Adrenal gland (tissue), 5 donors: ENCODE measurements at regions not wholly inside any gene's neighbourhood (a gene's known extent, or its start where the extent isn't known, plus 50 kb on each side); places are given as distances from the start of the nearest gene placed in this dataset.

ENCODE experiments used
- POLR2A ChIP-seq, 2 donors: fragments of 450-650 bp; IDR thresholded peaks; one replicate each; pipeline ENCODE4 v1.6.1; 2017; ENCODE audit warnings: antibody characterized with exemption in 2 of 2, mild to moderate bottlenecking in 2 of 2, moderate library complexity in 1 of 2
- TF ChIP-seq, protein P1 (sequence below), 6 experiments: fragments of 450-650 bp in 4 of 6; fragments of 200-600 bp in 2 of 6; sonication (generic) in 1 of 6; IDR thresholded peaks; 1 replicate in 5 of 6; 2 replicates in 1 of 6; pipeline versions ENCODE4 v1.5.1 to v1.8.0; 2016 to 2021; ENCODE audit warnings: antibody characterized with exemption in 6 of 6, mild to moderate bottlenecking in 2 of 6, moderate library complexity in 1 of 6
- donor health status: DM: no; HTN: no; CAD: no.

DNA sequence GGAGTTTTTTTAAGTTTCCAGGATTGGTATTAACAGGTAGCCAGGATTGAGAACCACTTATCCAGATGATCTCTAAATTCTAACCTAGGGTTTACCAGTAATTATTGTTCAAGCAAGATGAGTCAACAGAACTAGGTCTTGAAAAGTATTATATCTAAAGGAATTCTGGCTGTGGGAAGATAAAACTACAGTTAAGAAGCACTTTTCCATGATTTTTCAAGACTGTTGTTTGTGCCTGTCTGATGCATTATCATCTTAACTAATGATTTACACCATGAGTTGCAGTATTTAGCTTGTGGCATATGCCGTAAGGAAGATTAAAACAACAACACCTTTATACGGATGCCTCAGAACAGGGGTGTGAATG lies 142.2 kb upstream of the CCDC68 start:
- TF ChIP-seq, protein P1, sequence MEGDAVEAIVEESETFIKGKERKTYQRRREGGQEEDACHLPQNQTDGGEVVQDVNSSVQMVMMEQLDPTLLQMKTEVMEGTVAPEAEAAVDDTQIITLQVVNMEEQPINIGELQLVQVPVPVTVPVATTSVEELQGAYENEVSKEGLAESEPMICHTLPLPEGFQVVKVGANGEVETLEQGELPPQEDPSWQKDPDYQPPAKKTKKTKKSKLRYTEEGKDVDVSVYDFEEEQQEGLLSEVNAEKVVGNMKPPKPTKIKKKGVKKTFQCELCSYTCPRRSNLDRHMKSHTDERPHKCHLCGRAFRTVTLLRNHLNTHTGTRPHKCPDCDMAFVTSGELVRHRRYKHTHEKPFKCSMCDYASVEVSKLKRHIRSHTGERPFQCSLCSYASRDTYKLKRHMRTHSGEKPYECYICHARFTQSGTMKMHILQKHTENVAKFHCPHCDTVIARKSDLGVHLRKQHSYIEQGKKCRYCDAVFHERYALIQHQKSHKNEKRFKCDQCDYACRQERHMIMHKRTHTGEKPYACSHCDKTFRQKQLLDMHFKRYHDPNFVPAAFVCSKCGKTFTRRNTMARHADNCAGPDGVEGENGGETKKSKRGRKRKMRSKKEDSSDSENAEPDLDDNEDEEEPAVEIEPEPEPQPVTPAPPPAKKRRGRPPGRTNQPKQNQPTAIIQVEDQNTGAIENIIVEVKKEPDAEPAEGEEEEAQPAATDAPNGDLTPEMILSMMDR (IDR thresholded peaks at IDR 0.05) = no peak
- no peak for TF ChIP-seq POLR2A (IDR thresholded peaks at IDR 0.05)
